ENCODE measurements at regions not wholly inside any gene's neighbourhood (a gene's known extent, or its start where the extent isn't known, plus 50 kb on each side); places are given as distances from the start of the nearest gene placed in this dataset.

- no peak for DNase-seq
Observed at GRCh38 chr1:4090976-4091660, 191.0 kb upstream of the C1orf174 start.

GRCh38 chr1:4091996-4092395 is 191.9 kb upstream of the C1orf174 start:
- DNase-seq = no peak

GRCh38 chr1:4093856-4094565 is 193.9 kb upstream of the C1orf174 start:
- DNase-seq = no peak

GRCh38 chr1:4095433-4095971 is 195.4 kb upstream of the C1orf174 start:
- no peak for DNase-seq

- peak; percentile 25 for DNase-seq
Observed at GRCh38 chr1:4101459-4102161, 201.5 kb upstream of the C1orf174 start.

GRCh38 chr1:4105300-4105880 is 205.3 kb upstream of the C1orf174 start:
- no peak for DNase-seq

- no peak for DNase-seq
Observed at GRCh38 chr1:4106731-4107130, 206.7 kb upstream of the C1orf174 start.

- no peak for DNase-seq
Observed at GRCh38 chr1:4107291-4107690, 207.2 kb upstream of the C1orf174 start.

- no peak for DNase-seq
Observed at GRCh38 chr1:4108331-4108730, 208.3 kb upstream of the C1orf174 start.

GRCh38 chr1:4108758-4109627 is 208.9 kb upstream of the C1orf174 start:
- no peak for DNase-seq

GRCh38 chr1:4109628-4109940 is 209.5 kb upstream of the C1orf174 start:
- DNase-seq = no peak

- no peak for DNase-seq
Observed at GRCh38 chr1:4110888-4111287, 210.8 kb upstream of the C1orf174 start.

- DNase-seq = no peak
Observed at GRCh38 chr1:4113897-4114296, 213.8 kb upstream of the C1orf174 start.

- no peak for DNase-seq
Observed at GRCh38 chr1:4115191-4115900, 215.3 kb upstream of the C1orf174 start.

- no peak for DNase-seq
Observed at GRCh38 chr1:4117196-4117595, 217.1 kb upstream of the C1orf174 start.

- DNase-seq = no peak
Observed at GRCh38 chr1:4118746-4119515, 218.9 kb upstream of the C1orf174 start.

GRCh38 chr1:4119516-4120220 is 219.6 kb upstream of the C1orf174 start:
- no peak for DNase-seq

- DNase-seq = no peak
Observed at GRCh38 chr1:4120557-4121292, 220.7 kb upstream of the C1orf174 start.

- no peak for DNase-seq
Observed at GRCh38 chr1:4121293-4121684, 221.2 kb upstream of the C1orf174 start.
